Mesenchymal stem cell (in vitro differentiated cells and primary cell): ENCODE measurements at regions not wholly inside any gene's neighbourhood (a gene's known extent, or its start where the extent isn't known, plus 50 kb on each side); places are given as distances from the start of the nearest gene placed in this dataset.

Experiments used
- DNase-seq: peaks from one replicate; pipeline ENCODE4 v3.0.0-alpha.2; 2013
- H2AFZ ChIP-seq: one replicate; pipeline ENCODE4 v1.6.1; 2013; ENCODE audit warnings: low read depth, mild to moderate bottlenecking, control low read depth, inconsistent platforms, low read length, moderate library complexity
- H2AK5ac ChIP-seq: 2 replicates; pipeline ENCODE4 v1.6.1; 2013; ENCODE audit warnings: low read length, moderate library complexity, mild to moderate bottlenecking, inconsistent platforms; ENCODE audit not compliant: severe bottlenecking
- H2BK120ac ChIP-seq: one replicate; pipeline ENCODE4 v1.6.1; 2013; ENCODE audit warnings: low read depth, mild to moderate bottlenecking, inconsistent platforms, low read length, moderate library complexity
- H2BK12ac ChIP-seq, 2 experiments: one replicate each; pipeline ENCODE4 v1.6.1; 2013; ENCODE audit warnings: inconsistent platforms in 2 of 2, low read length in 2 of 2, mild to moderate bottlenecking in 2 of 2, moderate library complexity in 2 of 2, control low read depth in 1 of 2
- H2BK15ac ChIP-seq: one replicate; pipeline ENCODE4 v1.6.1; 2013; ENCODE audit warnings: mild to moderate bottlenecking, low read depth, inconsistent platforms; ENCODE audit not compliant: poor library complexity, severe bottlenecking
- H2BK5ac ChIP-seq: 2 replicates; pipeline ENCODE4 v1.6.1; 2013; ENCODE audit warnings: low read depth, mild to moderate bottlenecking, low read length, control low read depth, inconsistent platforms; ENCODE audit not compliant: poor library complexity, severe bottlenecking
- H3K14ac ChIP-seq, 2 experiments: one replicate each; pipeline ENCODE4 v1.6.1; 2013; ENCODE audit warnings: inconsistent platforms in 2 of 2, low read length in 2 of 2, control low read depth in 1 of 2, mild to moderate bottlenecking in 1 of 2, moderate library complexity in 1 of 2
- H3K18ac ChIP-seq, 2 experiments: one replicate each; pipeline ENCODE4 v1.6.1; 2013; ENCODE audit warnings: inconsistent platforms in 2 of 2, low read length in 2 of 2, control low read depth in 1 of 2, low read depth in 1 of 2, mild to moderate bottlenecking in 1 of 2
- H3K23ac ChIP-seq, 2 experiments: one replicate each; pipeline ENCODE4 v1.6.1; 2013; ENCODE audit warnings: inconsistent platforms in 2 of 2, low read length in 2 of 2, mild to moderate bottlenecking in 2 of 2, moderate library complexity in 2 of 2, control low read depth in 1 of 2
- H3K27ac ChIP-seq: 2 replicates; pipeline ENCODE4 v1.5.1; 2013; ENCODE audit warnings: mild to moderate bottlenecking, moderate library complexity, low read length, control low read depth, inconsistent platforms; ENCODE audit not compliant: poor library complexity, severe bottlenecking
- H3K27me3 ChIP-seq, 2 experiments: 2 replicates each; pipeline versions ENCODE4 v1.6.1 to v1.7.0; 2013; ENCODE audit warnings: low read length in 2 of 2, mild to moderate bottlenecking in 2 of 2, moderate library complexity in 2 of 2, control low read depth in 1 of 2, inconsistent platforms in 1 of 2; ENCODE audit not compliant: control insufficient read depth in 1 of 2, insufficient read depth in 1 of 2
- H3K36me3 ChIP-seq, 2 experiments: 2 replicates each; pipeline versions ENCODE4 v1.6.1 to v1.7.0; 2013; ENCODE audit warnings: low read length in 2 of 2, control low read depth in 1 of 2, inconsistent platforms in 1 of 2, low read depth in 1 of 2, mild to moderate bottlenecking in 1 of 2; ENCODE audit not compliant: insufficient read depth in 2 of 2, control insufficient read depth in 1 of 2
- H3K4ac ChIP-seq, 2 experiments: one replicate each; pipeline ENCODE4 v1.6.1; 2013; ENCODE audit warnings: inconsistent platforms in 2 of 2, low read length in 2 of 2, mild to moderate bottlenecking in 2 of 2, moderate library complexity in 2 of 2, control low read depth in 1 of 2, low read depth in 1 of 2
- H3K4me1 ChIP-seq: 2 replicates; pipeline ENCODE4 v1.6.1; 2013; ENCODE audit warnings: low read depth, low read length, control low read depth; ENCODE audit not compliant: control insufficient read depth, insufficient read depth
- H3K4me2 ChIP-seq: 2 replicates; pipeline ENCODE4 v1.6.1; 2013; ENCODE audit warnings: low read length, mild to moderate bottlenecking, inconsistent platforms; ENCODE audit not compliant: poor library complexity, severe bottlenecking
- H3K4me3 ChIP-seq, 2 experiments: 2 replicates each; pipeline versions ENCODE4 v1.5.1 to v1.7.0; 2013; ENCODE audit warnings: low read length in 2 of 2, mild to moderate bottlenecking in 2 of 2, control low read depth in 1 of 2, low read depth in 1 of 2; ENCODE audit not compliant: insufficient read depth in 1 of 2
- H3K79me1 ChIP-seq: replicated peaks from 2 replicates; pipeline ENCODE4 v1.6.1; 2013; ENCODE audit warnings: mild to moderate bottlenecking, control low read depth, low read length, inconsistent platforms; ENCODE audit not compliant: poor library complexity, severe bottlenecking
- H3K9ac ChIP-seq: 2 replicates; pipeline ENCODE4 v1.7.0; 2013; ENCODE audit warnings: mild to moderate bottlenecking, low read length, moderate library complexity
- H3K9me3 ChIP-seq: 2 replicates; pipeline ENCODE4 v1.7.0; 2013; ENCODE audit warnings: mild to moderate bottlenecking, low read length; ENCODE audit not compliant: control insufficient read depth
- H4K8ac ChIP-seq: one replicate; pipeline ENCODE4 v1.6.1; 2013; ENCODE audit warnings: inconsistent platforms, mild to moderate bottlenecking, low read length, moderate library complexity
- H4K91ac ChIP-seq: one replicate; pipeline ENCODE4 v1.6.1; 2013; ENCODE audit warnings: mild to moderate bottlenecking, low read length, inconsistent platforms
- WGBS: methylation state at CpG from one replicate; pipeline ENCODE4 v1.1.7; 2013; ENCODE audit warnings: mixed read lengths; 5-methylcytosine and 5-hydroxymethylcytosine counted together

DNA sequence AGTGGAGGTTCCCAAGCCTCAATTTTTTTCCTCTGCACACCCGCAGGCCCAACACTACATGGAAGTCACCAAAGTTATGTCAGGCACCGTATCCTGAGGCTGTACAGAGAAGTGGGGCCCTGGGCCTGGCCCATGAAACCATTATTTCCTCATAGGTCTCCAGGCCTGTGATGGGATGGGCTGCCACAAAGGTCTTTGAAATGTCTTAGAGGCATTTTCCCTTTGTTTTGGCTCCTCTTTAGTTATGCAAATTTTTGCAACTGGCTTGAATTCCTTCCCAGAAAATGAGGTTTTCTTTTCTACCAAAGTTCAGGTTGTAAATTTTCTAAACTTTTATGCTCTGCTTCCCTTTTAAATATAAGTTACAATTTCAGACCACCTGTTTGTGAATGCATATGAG is 365.2 kb downstream of the HGF start:
- Histone ChIP-seq H4K8ac (no peak overlapping the region), H3K4me3 (no peak overlapping the region), H2BK12ac (no peak overlapping the region), H3K27me3 (no peaks in the 10 kb centered on the region), H3K23ac (no peak overlapping the region), H3K4ac (no peak overlapping the region), H4K91ac (no peak overlapping the region), H3K4me2 (no peak overlapping the region), H2AFZ (no peak overlapping the region), H3K27ac (no peak overlapping the region), H3K9me3 (no peaks in the 10 kb centered on the region), H3K9ac (no peak overlapping the region), H2BK5ac (no peak overlapping the region), H3K4me1 (no peaks in the 10 kb centered on the region), H3K36me3 (no peaks in the 10 kb centered on the region), H2BK120ac (no peak overlapping the region), H3K79me1 (no peaks in the 10 kb centered on the region), H3K18ac (no peak overlapping the region), H2AK5ac (no peak overlapping the region), H2BK15ac (no peak overlapping the region), H3K14ac (no peak overlapping the region)
- DNase-seq: no peak
- 87% methylated on average over 2 of the region's 2 CpGs for WGBS

DNA sequence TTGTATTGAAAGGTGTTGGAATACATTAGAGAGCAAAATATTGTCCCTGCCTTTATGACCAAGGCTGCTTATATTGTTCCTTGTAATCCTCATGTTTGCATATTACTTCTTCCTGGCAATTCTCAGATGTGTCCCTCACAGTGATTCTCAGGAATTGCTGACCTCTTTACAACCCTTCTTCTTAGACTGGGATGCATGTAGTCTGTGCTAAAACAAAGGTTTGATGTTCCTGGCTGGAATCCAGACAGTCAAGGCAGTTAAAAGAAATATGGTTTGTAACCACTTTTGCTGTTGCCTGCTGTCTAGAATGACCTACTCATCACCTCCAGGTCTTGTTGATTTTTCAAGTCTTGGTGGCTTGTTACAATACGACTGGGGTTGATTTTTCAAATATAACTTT is 367.6 kb downstream of the HGF start:
- no peak overlapping the region for H2BK12ac ChIP-seq
- WGBS: no CpG with 5 or more reads among the region's 1 CpG

DNA sequence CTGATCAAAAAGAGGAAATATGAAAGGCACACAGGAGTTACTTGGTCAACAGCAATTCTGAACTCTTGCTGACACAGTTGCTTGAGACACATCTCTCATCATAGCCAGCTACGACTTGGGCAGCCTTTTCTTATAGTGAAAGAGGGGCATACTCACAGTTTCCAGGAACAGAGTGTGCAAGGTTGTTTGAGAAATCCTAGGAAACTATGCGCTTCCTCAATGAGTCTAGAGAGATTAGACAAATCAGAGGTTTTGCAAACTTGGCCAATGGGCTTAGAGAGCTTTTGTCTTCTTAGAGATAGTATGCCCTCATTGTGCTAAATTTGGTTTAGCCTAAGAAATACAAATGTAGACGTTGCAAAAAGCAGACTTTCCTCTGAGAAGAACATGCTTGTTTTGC is 370.4 kb downstream of the HGF start:
- Histone ChIP-seq H3K79me1 (no peaks in the 10 kb centered on the region), H2AK5ac (no peak overlapping the region), H3K27ac (no peak overlapping the region), H3K9ac (no peak overlapping the region), H2BK120ac (no peak overlapping the region), H2AFZ (no peak overlapping the region), H3K36me3 (no peaks in the 10 kb centered on the region), H3K4ac (no peak overlapping the region), H3K4me2 (no peak overlapping the region), H3K4me1 (no peaks in the 10 kb centered on the region), H4K91ac (no peak overlapping the region), H2BK5ac (no peak overlapping the region), H2BK15ac (no peak overlapping the region), H3K9me3 (no peaks in the 10 kb centered on the region), H3K14ac (no peak overlapping the region), H2BK12ac (no peak overlapping the region), H3K23ac (no peak overlapping the region), H3K27me3 (no peaks in the 10 kb centered on the region), H3K18ac (no peak overlapping the region), H3K4me3 (no peak overlapping the region), H4K8ac (no peak overlapping the region)
- DNase-seq: peak; percentile 3
- 95% methylated on average over 3 of the region's 3 CpGs for WGBS

More for the DNA sequence above, 367.6 kb downstream of the HGF start:
- no peaks in the 10 kb centered on the region for H3K27me3 ChIP-seq
- H2AFZ ChIP-seq: no peak overlapping the region
- H3K4ac ChIP-seq: no peak overlapping the region
- no peaks in the 10 kb centered on the region for H3K9me3 ChIP-seq
- H3K4me2 ChIP-seq: no peak overlapping the region
- H4K8ac ChIP-seq: no peak overlapping the region
- H3K36me3 ChIP-seq: no peaks in the 10 kb centered on the region
- H2BK120ac ChIP-seq: no peak overlapping the region
- H3K14ac ChIP-seq: no peak overlapping the region
- no peak overlapping the region for H2BK5ac ChIP-seq
- no peak overlapping the region for H4K91ac ChIP-seq
- no peaks in the 10 kb centered on the region for H3K79me1 ChIP-seq
- H3K4me3 ChIP-seq: no peak overlapping the region
- no peaks in the 10 kb centered on the region for H3K4me1 ChIP-seq
- no peak overlapping the region for H3K23ac ChIP-seq
- DNase-seq: no peak
- no peak overlapping the region for H3K18ac ChIP-seq
- H3K27ac ChIP-seq: no peak overlapping the region
- no peak overlapping the region for H3K9ac ChIP-seq
- no peak overlapping the region for H2AK5ac ChIP-seq
- H2BK15ac ChIP-seq: no peak overlapping the region

DNA sequence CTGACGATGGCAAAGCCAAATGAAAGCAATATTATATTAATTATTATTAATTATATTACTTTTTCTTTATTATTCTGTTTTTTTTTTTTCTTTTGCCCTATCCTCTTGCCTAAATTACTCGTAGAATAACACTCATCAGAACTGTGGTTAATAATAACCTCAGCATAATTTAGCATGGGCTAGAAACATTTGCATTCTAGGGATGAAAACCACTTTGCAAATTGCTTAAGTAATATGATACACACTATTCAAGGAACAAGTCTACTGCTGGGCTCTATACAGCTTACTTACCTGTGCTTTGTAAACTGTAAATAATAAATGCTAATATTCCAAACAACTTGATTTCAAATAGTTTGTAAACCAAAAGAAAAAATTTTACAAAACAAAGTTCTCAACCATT is 375.8 kb downstream of the HGF start:
- H3K23ac ChIP-seq: no peak overlapping the region
- no peaks in the 10 kb centered on the region for H3K4me1 ChIP-seq
- H3K9ac ChIP-seq: no peak overlapping the region
- H3K27ac ChIP-seq: no peak overlapping the region
- H2BK120ac ChIP-seq: no peak overlapping the region
- H2BK5ac ChIP-seq: no peak overlapping the region
- H4K91ac ChIP-seq: no peak overlapping the region
- no peak overlapping the region for H3K14ac ChIP-seq
- no peaks in the 10 kb centered on the region for H3K36me3 ChIP-seq
- H3K4ac ChIP-seq: no peak overlapping the region
- no peak overlapping the region for H2BK15ac ChIP-seq
- no peak overlapping the region for H3K18ac ChIP-seq
- no CpG with 5 or more reads among the region's 2 CpGs for WGBS
- no peak overlapping the region for H2AFZ ChIP-seq
- no peak for DNase-seq
- H3K4me2 ChIP-seq: no peak overlapping the region
- H4K8ac ChIP-seq: no peak overlapping the region
- no peak overlapping the region for H2AK5ac ChIP-seq
- no peak overlapping the region for H2BK12ac ChIP-seq
- H3K27me3 ChIP-seq: no peaks in the 10 kb centered on the region
- no peaks in the 10 kb centered on the region for H3K9me3 ChIP-seq
- no peak overlapping the region for H3K4me3 ChIP-seq
- no peaks in the 10 kb centered on the region for H3K79me1 ChIP-seq
